Spleen (tissue), 7 donors: ENCODE measurements at regions not wholly inside any gene's neighbourhood (a gene's known extent, or its start where the extent isn't known, plus 50 kb on each side); places are given as distances from the start of the nearest gene placed in this dataset.

ENCODE experiments used
- CTCF ChIP-seq, 11 experiments: fragments of 200-600 bp in 7 of 11; fragments of 450-650 bp in 4 of 11; sonication (generic) in 4 of 11; IDR thresholded peaks in 8 of 11; conservative IDR thresholded peaks in 3 of 11; 1 replicate in 7 of 11; 2 replicates in 4 of 11; pipeline versions ENCODE4 v1.4.0 to v1.8.0; 2016 to 2021; ENCODE audit warnings: antibody characterized with exemption in 11 of 11, inconsistent platforms in 4 of 11, mild to moderate bottlenecking in 1 of 11
- POLR2A ChIP-seq, 3 donors: fragments of 450-650 bp; IDR thresholded peaks; one replicate each; pipeline ENCODE4 v1.5.1; 2017; ENCODE audit warnings: antibody characterized with exemption in 3 of 3, mild to moderate bottlenecking in 1 of 3
- POLR2AphosphoS5 ChIP-seq, 3 donors: sonication (generic); formaldehyde crosslinking; IDR thresholded peaks; one replicate each; pipeline ENCODE4 v1.5.1; 2017; ENCODE audit warnings: antibody characterized with exemption in 3 of 3
- donor health status: DM: no; HTN: no; CAD: no; lungs with moderate emphysema.
- donor health status: DM: no; HTN: no; CAD: no.
- donor health status: DM: no; HTN: no; CAD: no.

GRCh38 chr13:60329221-60329923 lies 67.6 kb upstream of the TDRD3 start:
- TF ChIP-seq CTCF (IDR thresholded peaks at IDR 0.05 in 8 of 11, conservative IDR thresholded peaks at IDR 0.05 in 3 of 11) (no peak), POLR2AphosphoS5 (IDR thresholded peaks at IDR 0.05) (no peak), POLR2A (IDR thresholded peaks at IDR 0.05) (no peak)
